ENCODE measurements at regions not wholly inside any gene's neighbourhood (a gene's known extent, or its start where the extent isn't known, plus 50 kb on each side); places are given as distances from the start of the nearest gene placed in this dataset.
A peak's percentile ranks its signal among the peaks of the same experiment; 100 is the strongest.

DNA sequence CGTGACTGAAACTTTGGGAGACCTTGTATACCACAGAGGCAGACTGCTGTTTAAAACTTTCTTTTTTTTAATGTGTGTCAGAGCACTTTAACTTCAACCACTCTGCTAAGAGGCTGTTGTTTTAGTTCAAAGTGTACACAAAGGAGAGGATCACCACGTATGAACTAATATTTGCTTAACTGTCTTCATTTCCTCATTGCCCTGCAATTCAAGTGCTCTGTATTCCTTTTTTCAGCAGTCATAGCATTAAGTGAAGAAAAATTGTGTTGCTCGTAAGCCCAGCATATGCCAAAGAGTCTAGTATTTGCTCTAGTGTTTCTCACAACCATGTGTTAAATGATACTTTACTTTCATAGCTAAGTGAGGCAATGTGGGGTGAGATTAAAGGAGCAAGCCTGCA lies 63.0 kb upstream of the HHIP start:
- Histone ChIP-seq H3K36me3 (no peaks in the 10 kb centered on the region), H3K27me3 (no peaks in the 10 kb centered on the region), H3K4me3 (no peak overlapping the region), H3K27ac (no peak overlapping the region), H3K9me3 (peaks cover 0 to 8% (median 6%) of the 10 kb centered on the region in 4 donors), H3K4me1 (no peaks in the 10 kb centered on the region)
- WGBS, 5 donors, result 21 to 46% (median 38%) methylated on average over 3 of the region's 3 CpGs
- TF ChIP-seq, protein P1, sequence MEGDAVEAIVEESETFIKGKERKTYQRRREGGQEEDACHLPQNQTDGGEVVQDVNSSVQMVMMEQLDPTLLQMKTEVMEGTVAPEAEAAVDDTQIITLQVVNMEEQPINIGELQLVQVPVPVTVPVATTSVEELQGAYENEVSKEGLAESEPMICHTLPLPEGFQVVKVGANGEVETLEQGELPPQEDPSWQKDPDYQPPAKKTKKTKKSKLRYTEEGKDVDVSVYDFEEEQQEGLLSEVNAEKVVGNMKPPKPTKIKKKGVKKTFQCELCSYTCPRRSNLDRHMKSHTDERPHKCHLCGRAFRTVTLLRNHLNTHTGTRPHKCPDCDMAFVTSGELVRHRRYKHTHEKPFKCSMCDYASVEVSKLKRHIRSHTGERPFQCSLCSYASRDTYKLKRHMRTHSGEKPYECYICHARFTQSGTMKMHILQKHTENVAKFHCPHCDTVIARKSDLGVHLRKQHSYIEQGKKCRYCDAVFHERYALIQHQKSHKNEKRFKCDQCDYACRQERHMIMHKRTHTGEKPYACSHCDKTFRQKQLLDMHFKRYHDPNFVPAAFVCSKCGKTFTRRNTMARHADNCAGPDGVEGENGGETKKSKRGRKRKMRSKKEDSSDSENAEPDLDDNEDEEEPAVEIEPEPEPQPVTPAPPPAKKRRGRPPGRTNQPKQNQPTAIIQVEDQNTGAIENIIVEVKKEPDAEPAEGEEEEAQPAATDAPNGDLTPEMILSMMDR (IDR thresholded peaks at IDR 0.05), result no peak
- TF ChIP-seq POLR2A (IDR thresholded peaks at IDR 0.05), result no peak
- no peak for TF ChIP-seq EP300 (IDR thresholded peaks at IDR 0.05)
- no peak for TF ChIP-seq POLR2AphosphoS5 (IDR thresholded peaks at IDR 0.05)
- intact Hi-C loops (cut with DNase I; ENCODE audit: low total_unique reads), result no loop called here
- DNase-seq, result peak in 1 of 2 donors; percentile 9

DNA sequence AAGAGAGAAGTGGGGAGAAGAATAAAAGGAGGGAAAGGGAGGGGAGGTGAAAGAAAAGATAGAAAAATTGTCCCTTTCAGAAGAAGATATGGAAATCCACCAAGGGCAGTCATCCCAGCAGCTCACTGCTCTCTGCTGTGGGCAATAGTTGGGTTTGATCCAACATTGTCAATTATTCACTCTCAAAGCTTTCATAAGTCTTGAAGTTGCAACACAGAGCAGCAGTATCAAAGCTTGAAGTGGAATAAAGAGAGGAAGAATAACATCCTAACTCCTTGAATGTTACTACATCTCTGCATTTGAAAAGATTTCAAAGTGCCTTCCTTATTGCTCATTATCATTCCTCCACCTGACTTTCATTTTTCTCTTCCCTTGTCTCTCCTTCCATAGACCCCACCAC lies 62.3 kb upstream of the HHIP start:
- Histone ChIP-seq H3K9me3 (peaks cover 0 to 11% (median 7%) of the 10 kb centered on the region in 4 donors), H3K4me3 (no peak overlapping the region), H3K4me1 (no peaks in the 10 kb centered on the region), H3K27me3 (no peaks in the 10 kb centered on the region), H3K27ac (no peak overlapping the region), H3K36me3 (no peaks in the 10 kb centered on the region)
- DNase-seq, result no peak
- intact Hi-C loops (cut with DNase I; ENCODE audit: low total_unique reads), result no loop called here
- TF ChIP-seq POLR2A (IDR thresholded peaks at IDR 0.05), result no peak

DNA sequence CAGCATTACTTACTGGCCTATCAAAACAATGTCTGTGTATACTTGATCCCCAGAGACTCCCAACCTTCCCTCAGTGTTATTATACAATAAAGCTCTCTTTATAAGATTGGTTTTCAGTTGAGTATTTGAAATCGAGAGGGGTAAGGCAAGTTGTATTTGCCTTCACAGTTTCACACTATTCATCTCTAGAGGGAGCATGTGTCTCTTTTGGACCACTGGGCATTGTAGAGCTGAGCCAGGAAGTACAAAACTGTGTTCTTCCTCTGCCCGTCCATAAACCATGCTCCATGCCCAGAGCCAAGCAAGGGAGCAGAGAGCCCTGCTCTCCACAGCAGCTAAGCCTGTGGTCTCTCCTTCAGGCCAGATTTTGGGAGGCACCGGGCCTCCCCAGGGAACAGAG lies 61.5 kb upstream of the HHIP start:
- no peak for DNase-seq
- H3K27me3 ChIP-seq, result no peaks in the 10 kb centered on the region
- no peak overlapping the region for H3K4me3 ChIP-seq
- TF ChIP-seq EP300 (IDR thresholded peaks at IDR 0.05), result no peak
- TF ChIP-seq POLR2AphosphoS5 (IDR thresholded peaks at IDR 0.05), result no peak
- TF ChIP-seq, protein P1 (IDR thresholded peaks at IDR 0.05), result no peak
- no peak for TF ChIP-seq POLR2A (IDR thresholded peaks at IDR 0.05)
- no peaks in the 10 kb centered on the region for H3K4me1 ChIP-seq
- H3K9me3 ChIP-seq, result peaks cover 0 to 11% (median 7%) of the 10 kb centered on the region in 4 donors
- 65 to 79% (median 76%) methylated on average over 3 of the region's 3 CpGs for WGBS, 5 donors
- no peaks in the 10 kb centered on the region for H3K36me3 ChIP-seq
- no peak overlapping the region for H3K27ac ChIP-seq
- intact Hi-C loops (cut with DNase I; ENCODE audit: low total_unique reads), result no loop called here

DNA sequence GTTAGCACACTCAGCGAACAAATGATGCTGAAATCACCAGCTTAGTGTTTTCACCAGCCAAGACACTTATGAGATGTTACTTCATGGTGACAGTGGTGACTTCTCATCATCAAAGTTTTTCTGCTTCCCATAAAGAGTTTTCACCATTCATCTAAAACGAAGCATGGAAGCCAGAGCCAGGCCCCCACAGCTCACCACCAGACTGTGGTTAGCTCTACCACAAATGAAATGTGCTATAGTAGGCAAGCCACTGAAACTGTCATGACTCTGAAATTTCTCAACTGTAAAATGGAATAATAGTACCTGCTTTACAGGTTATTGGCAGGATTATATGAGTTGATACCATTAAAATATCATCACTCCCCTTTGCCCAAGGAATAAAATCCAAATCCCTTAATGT lies 56.4 kb upstream of the HHIP start:
- Histone ChIP-seq H3K27me3 (no peaks in the 10 kb centered on the region), H3K9me3 (peaks cover 0 to 11% (median 7%) of the 10 kb centered on the region in 4 donors), H3K4me3 (no peak overlapping the region), H3K36me3 (no peaks in the 10 kb centered on the region), H3K4me1 (peaks cover 0 to 4% (median 0%) of the 10 kb centered on the region in 4 donors), H3K27ac (no peak overlapping the region)
- DNase-seq, result no peak
- WGBS, 5 donors, result 64 to 86% (median 67%) methylated on average over 2 of the region's 2 CpGs
- TF ChIP-seq, protein P1 (IDR thresholded peaks at IDR 0.05), result no peak
- TF ChIP-seq POLR2A (IDR thresholded peaks at IDR 0.05) (no peak), POLR2AphosphoS5 (IDR thresholded peaks at IDR 0.05) (no peak), EP300 (IDR thresholded peaks at IDR 0.05) (no peak)
- intact Hi-C loops (cut with DNase I; ENCODE audit: low total_unique reads), result no loop called here

GRCh38 chr4:144590020-144590419 lies 55.9 kb upstream of the HHIP start:
- no peaks in the 10 kb centered on the region for H3K27me3 ChIP-seq
- peaks cover 0 to 11% (median 7%) of the 10 kb centered on the region in 4 donors for H3K9me3 ChIP-seq
- intact Hi-C loops (cut with DNase I; ENCODE audit: low total_unique reads), result no loop called here
- no peak for DNase-seq
- H3K4me3 ChIP-seq, result no peak overlapping the region
- H3K36me3 ChIP-seq, result no peaks in the 10 kb centered on the region
- H3K4me1 ChIP-seq, result peaks cover 0 to 4% (median 0%) of the 10 kb centered on the region in 4 donors
- TF ChIP-seq, protein P1 (IDR thresholded peaks at IDR 0.05), result no peak
- no peak for TF ChIP-seq POLR2A (IDR thresholded peaks at IDR 0.05)
- no peak for TF ChIP-seq EP300 (IDR thresholded peaks at IDR 0.05)
- no peak for TF ChIP-seq POLR2AphosphoS5 (IDR thresholded peaks at IDR 0.05)
- WGBS, 5 donors, result 85 to 94% (median 90%) methylated on average over 1 of the region's 1 CpG
- H3K27ac ChIP-seq, result no peak overlapping the region
